Lower lobe of right lung (tissue), 2 donors: ENCODE measurements at regions not wholly inside any gene's neighbourhood (a gene's known extent, or its start where the extent isn't known, plus 50 kb on each side); places are given as distances from the start of the nearest gene placed in this dataset.

Experiments used
- ATAC-seq, 2 donors: fragments of 200-7000 bp; cut with Tn5 transposase; one replicate each; pipeline ENCODE4 v1.9.1; 2020 to 2022; ENCODE audit warnings: mild to moderate bottlenecking in 2 of 2, moderate library complexity in 2 of 2
- DNase-seq: peaks from one replicate; pipeline ENCODE4 v3.0.0-alpha.2; 2020
- H3K27ac ChIP-seq: fragments of 200-600 bp; one replicate; pipeline ENCODE4 v1.8.0; 2022
- H3K27me3 ChIP-seq: fragments of 200-600 bp; one replicate; pipeline ENCODE4 v1.8.0; 2022; ENCODE audit warnings: low read depth
- H3K36me3 ChIP-seq: fragments of 200-600 bp; one replicate; pipeline ENCODE4 v1.8.0; 2022; ENCODE audit warnings: mild to moderate bottlenecking
- H3K4me1 ChIP-seq: fragments of 200-600 bp; one replicate; pipeline ENCODE4 v1.8.0; 2022
- H3K4me3 ChIP-seq: fragments of 200-600 bp; one replicate; pipeline ENCODE4 v1.8.0; 2022; ENCODE audit warnings: mild to moderate bottlenecking
- H3K9me3 ChIP-seq: fragments of 200-600 bp; one replicate; pipeline ENCODE4 v1.8.0; 2022
- CTCF ChIP-seq: fragments of 200-600 bp; IDR thresholded peaks from one replicate; pipeline ENCODE4 v1.8.0; 2022; ENCODE audit warnings: antibody characterized with exemption, mild to moderate bottlenecking
- intact Hi-C: fragments of 100-400 bp; cut with DNase I; formaldehyde crosslinking; loops from one replicate; pipeline ENCODE4 v1.11.0; 2022
- donor health status: DM: no; HTN: yes; CAD: no; lungs with severe emphysema.

GRCh38 chr4:31649878-31650277, 929.7 kb downstream of the PCDH7 start:
- Histone ChIP-seq H3K4me1 (no peaks in the 10 kb centered on the region), H3K27ac (no peak overlapping the region), H3K9me3 (no peaks in the 10 kb centered on the region), H3K27me3 (no peaks in the 10 kb centered on the region), H3K36me3 (no peaks in the 10 kb centered on the region), H3K4me3 (no peak overlapping the region)
- no peak for TF ChIP-seq CTCF
- DNase-seq (no peak), ATAC-seq (no peak)
- intact Hi-C loops: no loop called here

- DNase-seq (no peak), ATAC-seq (no peak)
- no peak for TF ChIP-seq CTCF
- no peak overlapping the region for H3K4me3 ChIP-seq
- no peaks in the 10 kb centered on the region for H3K9me3 ChIP-seq
- H3K36me3 ChIP-seq: no peaks in the 10 kb centered on the region
- no peaks in the 10 kb centered on the region for H3K27me3 ChIP-seq
- no peak overlapping the region for H3K27ac ChIP-seq
- no peaks in the 10 kb centered on the region for H3K4me1 ChIP-seq
- intact Hi-C loops: no loop called here
These were observed 931.4 kb downstream of the PCDH7 start for GRCh38 chr4:31651541-31651940.

- Histone ChIP-seq H3K27me3 (no peaks in the 10 kb centered on the region), H3K9me3 (no peaks in the 10 kb centered on the region), H3K4me1 (no peaks in the 10 kb centered on the region), H3K4me3 (no peak overlapping the region), H3K27ac (no peak overlapping the region), H3K36me3 (no peaks in the 10 kb centered on the region)
- ATAC-seq (no peak), DNase-seq (no peak)
- no peak for TF ChIP-seq CTCF
- intact Hi-C loops: no loop called here
These were observed 935.2 kb downstream of the PCDH7 start for GRCh38 chr4:31655328-31655727.

DNA sequence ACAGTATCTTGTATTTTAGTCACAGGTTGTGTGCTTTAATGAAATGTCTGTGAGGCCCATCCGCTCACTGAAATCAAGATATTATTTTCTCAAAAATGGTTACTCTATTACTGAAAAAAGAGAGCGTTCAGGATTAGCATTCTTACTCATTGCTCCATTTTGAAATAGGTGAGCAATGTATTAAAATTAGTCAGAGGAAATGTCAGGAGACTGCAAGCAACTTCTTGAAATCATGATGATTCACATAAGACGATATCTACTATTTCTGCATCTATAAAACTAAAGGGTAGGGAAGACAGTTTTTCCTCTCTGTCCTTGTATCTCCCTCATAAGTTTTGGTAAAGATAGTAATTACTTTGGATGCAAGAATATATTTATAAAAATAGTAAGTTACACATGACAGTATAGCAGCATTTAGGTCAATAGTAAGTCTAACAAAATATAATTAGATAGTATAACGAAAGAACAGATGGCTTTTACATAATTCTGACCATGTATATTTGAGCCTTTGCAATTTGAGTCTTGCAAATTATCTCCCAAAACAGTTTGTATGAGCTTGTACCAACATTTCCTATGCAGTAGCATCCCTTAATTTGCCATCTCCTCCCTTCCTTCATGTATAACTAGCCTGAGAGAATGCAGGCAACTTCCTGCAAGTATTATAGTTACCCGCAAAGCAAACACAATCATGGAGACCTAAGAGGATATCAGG, 937.8 kb downstream of the PCDH7 start:
- H3K4me3 ChIP-seq: no peak overlapping the region
- no peaks in the 10 kb centered on the region for H3K9me3 ChIP-seq
- H3K27ac ChIP-seq: no peak overlapping the region
- no peak for TF ChIP-seq CTCF
- no peaks in the 10 kb centered on the region for H3K36me3 ChIP-seq
- no peaks in the 10 kb centered on the region for H3K4me1 ChIP-seq
- DNase-seq (no peak), ATAC-seq (no peak)
- intact Hi-C loops: no loop called here
- no peaks in the 10 kb centered on the region for H3K27me3 ChIP-seq

- Histone ChIP-seq H3K4me1 (no peaks in the 10 kb centered on the region), H3K4me3 (no peak overlapping the region), H3K36me3 (no peaks in the 10 kb centered on the region), H3K27ac (no peak overlapping the region), H3K27me3 (no peaks in the 10 kb centered on the region), H3K9me3 (no peaks in the 10 kb centered on the region)
- no peak for TF ChIP-seq CTCF
- ATAC-seq (no peak), DNase-seq (no peak)
- intact Hi-C loops: no loop called here
These were observed 940.7 kb downstream of the PCDH7 start for GRCh38 chr4:31660916-31661315.

GRCh38 chr4:31662951-31663350, 942.8 kb downstream of the PCDH7 start:
- Histone ChIP-seq H3K27me3 (no peaks in the 10 kb centered on the region), H3K9me3 (no peaks in the 10 kb centered on the region), H3K36me3 (no peaks in the 10 kb centered on the region), H3K27ac (no peak overlapping the region), H3K4me3 (no peak overlapping the region), H3K4me1 (no peaks in the 10 kb centered on the region)
- ATAC-seq: no peak
- no peak for DNase-seq
- intact Hi-C loops: no loop called here
- no peak for TF ChIP-seq CTCF
